ENCODE measurements at regions not wholly inside any gene's neighbourhood (a gene's known extent, or its start where the extent isn't known, plus 50 kb on each side); places are given as distances from the start of the nearest gene placed in this dataset.
"Not testable (repeated sequence)": the region's sequence is repeated elsewhere in the genome, so short reads cannot be mapped to it uniquely, and the experiment has no call there.

DNA sequence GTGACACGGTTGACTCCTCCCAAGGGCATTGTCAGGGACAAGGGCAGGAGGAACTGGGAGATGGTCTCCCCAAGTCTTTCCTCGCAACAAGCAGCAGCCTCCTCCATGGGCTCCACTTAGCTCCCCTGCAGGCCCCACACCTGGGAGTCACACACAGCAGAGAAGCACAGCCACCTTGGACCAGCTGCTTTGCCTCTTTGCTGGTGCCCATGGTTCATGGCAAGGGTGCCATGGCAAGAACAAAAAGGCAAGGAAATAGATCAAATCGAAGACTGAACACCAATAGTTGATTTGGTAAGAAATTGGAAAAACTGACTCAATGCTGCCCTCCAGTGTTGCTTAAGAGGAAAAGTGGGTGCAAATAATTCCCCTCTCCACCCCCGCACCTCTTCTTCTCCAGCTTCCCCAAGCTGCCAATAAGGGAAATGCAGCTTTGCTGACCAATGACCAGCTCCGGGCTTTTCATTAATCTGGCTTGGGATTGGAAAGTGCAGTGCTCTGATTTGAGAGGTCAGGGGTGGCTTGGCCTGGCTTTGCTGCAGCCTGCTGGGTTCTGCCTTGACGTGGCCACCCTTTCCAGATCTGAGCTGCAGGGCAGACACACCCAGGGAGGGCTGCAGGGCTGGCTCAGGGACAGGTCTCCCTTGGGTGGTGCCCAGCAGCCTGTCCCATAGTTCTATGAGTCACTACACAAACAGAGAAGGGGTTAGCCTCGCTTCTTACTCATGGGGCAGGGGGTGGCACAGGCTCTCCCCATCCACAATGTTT lies 162.0 kb downstream of the KLF13 start:
- DNase-seq, result peak; percentile 28 to 47

DNA sequence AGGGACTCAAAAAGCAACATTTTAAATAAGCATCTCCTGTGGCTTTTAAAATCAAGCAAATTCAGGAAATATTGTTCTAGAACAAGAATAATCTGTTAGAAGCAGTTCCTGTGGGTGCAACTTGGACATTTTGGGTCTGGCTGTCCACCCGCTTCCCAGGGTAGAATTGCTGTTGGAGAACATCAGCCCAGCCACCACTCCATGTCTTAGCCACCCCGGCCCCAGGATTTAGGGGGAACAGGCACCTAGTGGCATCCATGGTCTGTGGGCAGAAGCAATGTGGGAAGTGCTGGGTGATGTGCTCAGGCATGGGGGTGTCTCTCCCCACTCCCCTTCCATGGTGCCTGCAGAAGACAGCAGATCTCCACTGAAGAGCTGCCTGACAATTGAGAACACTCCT lies 162.6 kb downstream of the KLF13 start:
- DNase-seq, result no peak

GRCh38 chr15:31489801-31490646 lies 163.4 kb downstream of the KLF13 start:
- peak; percentile 37 to 43 for DNase-seq

- no peak for DNase-seq
Measured at GRCh38 chr15:31494786-31495185, 168.2 kb downstream of the KLF13 start.

DNA sequence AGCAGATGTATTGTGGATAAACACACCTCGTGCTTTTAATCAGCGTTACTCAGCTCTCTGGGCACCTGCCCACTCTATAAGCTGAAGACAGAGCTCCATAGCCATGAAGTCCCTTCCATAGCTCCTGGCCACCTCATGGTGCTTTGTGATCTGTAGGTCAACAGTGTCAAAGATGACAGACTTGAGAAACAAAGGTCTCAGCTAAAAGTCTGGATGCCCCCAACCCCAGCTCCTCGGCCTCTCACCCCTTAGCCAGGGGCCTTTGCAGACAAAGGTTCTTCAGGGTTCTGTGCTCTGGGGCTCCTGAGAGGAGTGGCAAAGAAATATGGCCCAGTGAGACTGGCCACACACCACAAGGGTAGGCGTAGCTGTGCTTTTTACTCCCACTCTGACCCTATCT lies 168.6 kb downstream of the KLF13 start:
- DNase-seq, result no peak

- DNase-seq, result no peak
Measured at GRCh38 chr15:31497838-31498237, 171.2 kb downstream of the KLF13 start.

DNA sequence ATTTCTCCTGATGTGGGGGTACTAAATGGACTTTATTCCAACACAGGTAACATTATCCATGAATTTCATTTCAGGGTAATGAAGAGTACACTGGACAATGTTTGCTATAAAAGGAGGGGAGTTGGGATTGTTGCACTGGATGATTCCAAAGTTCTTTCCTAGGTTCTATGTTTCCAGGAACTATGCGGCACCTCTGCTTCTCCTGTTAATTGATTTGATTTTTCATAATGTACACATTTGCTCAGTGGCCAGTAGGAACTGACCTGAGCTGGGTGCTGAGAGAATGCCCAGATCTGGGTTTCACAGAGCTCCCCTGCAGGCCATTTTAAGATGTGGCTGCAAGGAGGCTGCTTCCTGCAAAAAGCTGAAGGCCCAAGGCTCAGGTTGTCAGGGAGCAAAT lies 171.7 kb downstream of the KLF13 start:
- DNase-seq, result no peak

DNA sequence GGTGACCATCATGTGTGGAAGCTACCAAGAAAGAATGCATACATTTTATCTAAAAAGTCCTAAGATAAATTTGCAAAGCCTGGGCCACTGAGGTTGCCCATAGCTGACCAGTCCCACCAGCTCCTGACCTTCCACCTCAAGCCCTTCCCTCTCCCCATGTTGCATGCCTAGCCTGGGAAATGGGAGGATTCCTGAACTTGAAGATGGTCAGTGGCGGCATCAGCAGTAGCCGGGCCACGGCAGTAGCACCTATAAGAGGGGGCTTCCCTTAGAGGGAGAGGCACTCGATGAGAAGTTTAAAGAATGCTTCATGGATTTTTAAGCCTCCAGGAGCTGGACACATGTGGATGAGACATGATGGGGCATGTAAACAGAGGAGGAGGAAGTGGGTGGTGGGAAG lies 172.1 kb downstream of the KLF13 start:
- no peak for DNase-seq

GRCh38 chr15:31499236-31499952 lies 172.8 kb downstream of the KLF13 start:
- DNase-seq, result no peak

DNA sequence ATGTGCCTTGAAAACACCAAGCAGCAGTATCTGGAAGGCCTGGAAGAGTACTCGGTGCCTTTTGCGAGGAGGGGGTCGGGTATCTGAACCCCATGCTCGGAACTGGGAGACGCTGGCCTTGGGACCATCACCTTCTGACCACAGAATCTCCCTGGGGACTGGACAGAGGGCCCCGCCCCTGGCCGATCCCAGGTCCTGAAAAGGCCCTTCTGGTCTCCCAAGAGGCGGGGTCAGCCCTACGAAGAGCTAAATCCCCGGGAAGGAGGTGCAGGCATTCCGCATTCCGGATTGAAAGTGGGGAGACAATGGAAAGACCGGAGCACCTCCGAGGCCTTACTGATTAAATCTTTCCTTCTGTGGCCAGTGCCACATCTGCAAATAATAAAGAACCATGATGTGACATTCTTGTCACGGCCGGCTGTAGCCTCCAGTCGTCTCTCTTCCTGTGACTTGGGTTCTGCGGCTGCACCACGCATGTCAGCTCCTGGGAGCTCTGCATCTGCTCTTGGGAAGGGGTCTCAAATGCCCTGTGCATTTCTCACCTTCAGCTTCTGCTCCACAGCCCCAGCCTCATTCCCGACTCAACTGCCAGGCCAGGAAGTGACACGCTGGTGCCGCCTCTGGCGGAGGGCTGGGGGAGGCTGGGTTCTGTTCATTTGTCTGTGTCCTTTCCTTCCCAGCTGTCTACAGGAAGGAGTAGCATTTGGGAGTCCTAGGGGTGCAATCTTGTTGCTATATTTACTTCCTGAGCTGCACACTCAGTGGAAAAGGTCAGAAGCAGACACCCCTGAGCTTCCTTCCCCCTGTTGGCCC lies 173.5 kb downstream of the KLF13 start:
- DNase-seq, result no peak

GRCh38 chr15:31500766-31501449 lies 174.3 kb downstream of the KLF13 start:
- DNase-seq, result no peak

DNA sequence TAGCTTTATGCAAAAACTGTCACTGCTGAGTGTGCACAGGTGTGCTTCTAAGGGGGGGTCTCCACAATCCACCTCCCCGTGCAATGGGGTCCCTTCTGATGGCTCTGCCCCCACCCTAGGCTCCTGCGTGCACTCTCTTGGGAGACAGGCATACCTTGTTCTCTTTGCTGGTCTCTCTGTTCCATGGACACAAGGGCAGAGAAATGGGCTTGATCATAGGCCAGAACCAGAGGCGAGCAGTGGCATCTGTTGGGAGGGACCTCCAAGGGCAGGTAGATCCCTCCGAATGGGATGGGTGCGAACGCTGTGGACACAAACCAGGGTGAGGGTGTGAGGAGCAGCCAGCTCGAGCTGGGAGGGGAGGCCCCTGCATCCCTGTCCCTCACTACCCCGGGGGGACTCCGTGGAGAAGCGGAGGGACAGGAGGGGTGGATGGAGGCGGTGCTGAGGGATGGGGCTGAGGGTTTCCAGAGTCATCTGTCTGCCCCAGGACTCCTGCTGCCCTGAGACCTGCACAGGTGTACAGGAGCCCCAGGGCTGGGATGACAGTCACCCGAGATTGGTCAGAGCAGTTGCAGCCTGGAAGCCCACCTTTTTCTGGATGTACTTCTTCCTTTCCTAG lies 175.0 kb downstream of the KLF13 start:
- DNase-seq, result no peak

GRCh38 chr15:31502541-31503229 lies 176.1 kb downstream of the KLF13 start:
- DNase-seq, result no peak

GRCh38 chr15:31503256-31503655 lies 176.6 kb downstream of the KLF13 start:
- no peak for DNase-seq

DNA sequence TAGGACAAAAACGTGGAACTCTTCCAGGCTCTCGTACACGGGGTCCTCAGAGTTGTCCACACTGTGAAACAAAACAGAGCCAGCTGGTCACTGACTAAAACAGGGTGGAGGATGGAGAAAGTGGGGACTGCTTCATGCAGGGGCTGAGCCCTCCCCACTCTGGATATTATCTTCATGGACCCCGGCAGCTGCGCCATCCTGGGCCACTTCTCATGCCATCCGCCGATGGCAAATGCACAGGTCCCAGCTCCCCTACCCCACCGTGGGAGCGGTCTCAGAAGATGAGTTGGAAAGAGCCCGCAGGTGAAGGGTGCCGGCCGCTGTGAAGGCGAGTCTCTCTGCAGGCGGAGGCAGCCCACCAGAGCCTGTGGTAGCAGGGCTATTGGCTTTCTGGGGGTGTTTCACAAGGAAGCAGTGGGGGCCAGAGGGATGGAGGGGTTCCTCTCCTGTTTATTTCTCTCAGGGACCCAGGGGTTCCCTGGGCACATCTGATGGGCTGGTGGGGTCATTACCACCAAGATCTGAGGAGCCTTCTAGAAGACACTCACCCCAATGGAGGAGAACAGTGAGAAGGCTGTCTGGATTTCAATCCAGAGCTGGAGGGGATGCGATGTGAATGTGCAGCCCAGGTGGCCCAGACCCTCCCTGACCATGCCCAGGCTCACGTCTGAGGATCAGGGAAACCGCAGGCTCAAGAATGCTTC lies 177.3 kb downstream of the KLF13 start:
- no peak for DNase-seq

- no peak for DNase-seq
Measured at GRCh38 chr15:31504462-31504839, 177.8 kb downstream of the KLF13 start.

GRCh38 chr15:31507573-31507972 lies 180.9 kb downstream of the KLF13 start:
- not testable (repeated sequence) for DNase-seq

DNA sequence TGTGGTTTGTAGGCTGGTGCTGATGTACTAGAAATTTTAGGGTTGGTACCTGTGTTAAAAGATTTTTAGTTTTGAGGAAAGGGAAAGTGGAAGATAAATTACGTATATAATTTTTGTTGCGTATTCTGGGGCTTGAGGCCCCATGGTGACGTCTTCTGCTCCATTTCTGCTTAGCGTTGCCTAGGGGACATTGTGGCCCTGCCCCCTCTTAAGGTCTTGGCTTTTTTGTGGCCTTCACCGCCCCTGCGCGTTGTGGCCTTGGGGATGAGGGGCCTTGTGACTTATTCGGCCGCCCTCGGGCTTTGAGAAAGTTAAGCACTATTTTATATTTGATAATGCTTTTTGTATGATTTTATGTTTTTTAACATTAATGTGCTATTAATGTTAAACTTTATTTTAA lies 182.0 kb downstream of the KLF13 start:
- DNase-seq, result no peak

DNA sequence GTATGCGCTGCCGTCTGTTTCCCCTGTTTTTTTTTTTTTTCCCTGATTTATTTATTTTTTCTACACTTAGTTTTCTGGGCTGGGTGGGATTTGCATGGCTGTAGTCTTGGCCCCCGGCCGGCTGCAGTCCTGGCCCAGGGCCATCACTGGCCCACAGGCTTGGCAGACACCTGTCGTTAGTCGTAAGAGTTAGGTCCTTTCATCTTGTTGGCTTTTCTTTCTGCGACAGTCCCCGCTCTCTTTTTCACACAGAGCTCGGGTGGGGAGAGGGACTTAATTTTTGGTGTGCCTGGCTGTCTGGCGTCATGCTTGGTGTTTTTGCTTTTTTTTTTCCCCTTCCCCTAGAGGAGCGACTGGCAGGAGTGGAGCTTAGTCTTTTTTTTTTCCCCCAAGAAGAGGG lies 183.4 kb downstream of the KLF13 start:
- no peak for DNase-seq

- DNase-seq, result peak; percentile 40 to 57
Measured at GRCh38 chr15:31511707-31512310, 185.2 kb downstream of the KLF13 start.

Measured in activated CD4-positive, alpha-beta T cell treated with anti-CD3 and anti-CD28 coated beads, Interleukin-2, amount 50 U/mL, for 48 hours (primary cell).